ENCODE measurements at regions not wholly inside any gene's neighbourhood (a gene's known extent, or its start where the extent isn't known, plus 50 kb on each side); places are given as distances from the start of the nearest gene placed in this dataset.

- TF ChIP-seq, protein P1, sequence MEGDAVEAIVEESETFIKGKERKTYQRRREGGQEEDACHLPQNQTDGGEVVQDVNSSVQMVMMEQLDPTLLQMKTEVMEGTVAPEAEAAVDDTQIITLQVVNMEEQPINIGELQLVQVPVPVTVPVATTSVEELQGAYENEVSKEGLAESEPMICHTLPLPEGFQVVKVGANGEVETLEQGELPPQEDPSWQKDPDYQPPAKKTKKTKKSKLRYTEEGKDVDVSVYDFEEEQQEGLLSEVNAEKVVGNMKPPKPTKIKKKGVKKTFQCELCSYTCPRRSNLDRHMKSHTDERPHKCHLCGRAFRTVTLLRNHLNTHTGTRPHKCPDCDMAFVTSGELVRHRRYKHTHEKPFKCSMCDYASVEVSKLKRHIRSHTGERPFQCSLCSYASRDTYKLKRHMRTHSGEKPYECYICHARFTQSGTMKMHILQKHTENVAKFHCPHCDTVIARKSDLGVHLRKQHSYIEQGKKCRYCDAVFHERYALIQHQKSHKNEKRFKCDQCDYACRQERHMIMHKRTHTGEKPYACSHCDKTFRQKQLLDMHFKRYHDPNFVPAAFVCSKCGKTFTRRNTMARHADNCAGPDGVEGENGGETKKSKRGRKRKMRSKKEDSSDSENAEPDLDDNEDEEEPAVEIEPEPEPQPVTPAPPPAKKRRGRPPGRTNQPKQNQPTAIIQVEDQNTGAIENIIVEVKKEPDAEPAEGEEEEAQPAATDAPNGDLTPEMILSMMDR (IDR thresholded peaks at IDR 0.05): peak in 1 of 7 experiments; percentile 19
- TF ChIP-seq POLR2A (IDR thresholded peaks at IDR 0.05) (no peak), POLR2AphosphoS5 (IDR thresholded peaks at IDR 0.05) (no peak)
Measured at GRCh38 chr14:71403656-71404055, 496.4 kb downstream of the PCNX1 start.

All from stomach (tissue), 4 donors.